WTC11 (cell line): ENCODE measurements at regions not wholly inside any gene's neighbourhood (a gene's known extent, or its start where the extent isn't known, plus 50 kb on each side); places are given as distances from the start of the nearest gene placed in this dataset.

Experiments used
- CTCF ChIP-seq: fragments of 200-600 bp; IDR thresholded peaks from 2 replicates; pipeline ENCODE4 v1.8.0; 2022; ENCODE audit warnings: antibody characterized with exemption
- ETV6 ChIP-seq: sonication (generic); formaldehyde crosslinking; IDR thresholded peaks from 2 replicates; pipeline ENCODE4 v1.8.1; 2022; ENCODE audit warnings: mild to moderate bottlenecking, missing genetic modification reagents
- FOXK1 ChIP-seq: sonication (generic); formaldehyde crosslinking; IDR thresholded peaks from 2 replicates; pipeline ENCODE4 v1.8.0; 2022; ENCODE audit warnings: mild to moderate bottlenecking, moderate library complexity, missing genetic modification reagents
- HMGXB4 ChIP-seq: sonication (generic); formaldehyde crosslinking; IDR thresholded peaks from 2 replicates; pipeline ENCODE4 v1.8.1; 2023; ENCODE audit warnings: mild to moderate bottlenecking, moderate library complexity, missing genetic modification reagents
- MAX ChIP-seq: sonication (generic); formaldehyde crosslinking; IDR thresholded peaks from 2 replicates; pipeline ENCODE4 v1.8.0; 2022; ENCODE audit warnings: mild to moderate bottlenecking, missing genetic modification reagents
- SP1 ChIP-seq: sonication (generic); formaldehyde crosslinking; conservative IDR thresholded peaks from 2 replicates; pipeline ENCODE4 v1.8.1; 2022; ENCODE audit warnings: missing genetic modification reagents
- ZBTB21 ChIP-seq: sonication (generic); formaldehyde crosslinking; IDR thresholded peaks from 2 replicates; pipeline ENCODE4 v1.8.1; 2023; ENCODE audit warnings: mild to moderate bottlenecking, missing genetic modification reagents, borderline replicate concordance
- ZNF138 ChIP-seq: sonication (generic); formaldehyde crosslinking; conservative IDR thresholded peaks from 2 replicates; pipeline ENCODE4 v1.8.1; 2022; ENCODE audit warnings: mild to moderate bottlenecking, moderate library complexity, missing genetic modification reagents

GRCh38 chr6:91487696-91488392 is 901.0 kb upstream of the MAP3K7 start:
- TF ChIP-seq CTCF (no peak), SP1 (CRISPR knock-in tag) (no peak), MAX (CRISPR knock-in tag) (no peak), ZNF138 (no peak), FOXK1 (CRISPR knock-in tag) (no peak), ZBTB21 (CRISPR knock-in tag) (no peak), HMGXB4 (CRISPR knock-in tag) (no peak), ETV6 (no peak)
